Vagina (tissue), 2 donors: ENCODE measurements at regions not wholly inside any gene's neighbourhood (a gene's known extent, or its start where the extent isn't known, plus 50 kb on each side); places are given as distances from the start of the nearest gene placed in this dataset.

Experiments
- CTCF ChIP-seq, 3 experiments: fragments of 450-650 bp in 2 of 3; fragments of 200-600 bp in 1 of 3; sonication (generic) in 1 of 3; IDR thresholded peaks; one replicate each; pipeline ENCODE4 v1.5.1; 2017 to 2019; ENCODE audit warnings: antibody characterized with exemption in 3 of 3, mild to moderate bottlenecking in 2 of 3, moderate library complexity in 2 of 3
- POLR2AphosphoS5 ChIP-seq, 2 donors: sonication (generic); formaldehyde crosslinking; IDR thresholded peaks; one replicate each; pipeline ENCODE4 v1.9.0; 2017; ENCODE audit warnings: antibody characterized with exemption in 2 of 2, mild to moderate bottlenecking in 2 of 2, low read depth in 1 of 2; ENCODE audit not compliant: insufficient read depth in 1 of 2

GRCh38 chr1:189438808-189439207 is 1038.9 kb downstream of the BRINP3 start:
- TF ChIP-seq CTCF (IDR thresholded peaks at IDR 0.05) (no peak), POLR2AphosphoS5 (IDR thresholded peaks at IDR 0.05; ENCODE audit: insufficient read depth in 1 of 2, low read depth in 1 of 2) (no peak)
